Peyer's patch (tissue), 4 donors: ENCODE measurements at regions not wholly inside any gene's neighbourhood (a gene's known extent, or its start where the extent isn't known, plus 50 kb on each side); places are given as distances from the start of the nearest gene placed in this dataset.

ENCODE experiments used
- DNase-seq, 3 donors: peaks; one replicate each; pipeline ENCODE4 v3.0.0-alpha.2; 2017 to 2019
- H3K27ac ChIP-seq, 4 donors: fragments of 200-600 bp; sonication (generic); one replicate each; pipeline ENCODE4 v1.5.1; 2016 to 2019
- H3K27me3 ChIP-seq, 2 donors: fragments of 200-600 bp; sonication (generic); one replicate each; pipeline ENCODE4 v1.5.1; 2019
- H3K36me3 ChIP-seq, 3 donors: fragments of 200-600 bp; sonication (generic); one replicate each; pipeline ENCODE4 v1.5.1; 2016 to 2019
- H3K4me1 ChIP-seq, 4 donors: fragments of 200-600 bp; sonication (generic); one replicate each; pipeline ENCODE4 v1.5.1; 2016 to 2019
- H3K4me3 ChIP-seq, 4 donors: fragments of 200-600 bp; sonication (generic); 1 replicate in 3 of 4; 2 replicates in 1 of 4; pipeline ENCODE4 v1.5.1; 2016 to 2019; ENCODE audit warnings: mild to moderate bottlenecking in 1 of 4
- H3K9me3 ChIP-seq, 4 donors: fragments of 200-600 bp; sonication (generic); one replicate each; pipeline ENCODE4 v1.5.1; 2016 to 2019; ENCODE audit warnings: mild to moderate bottlenecking in 1 of 4
- POLR2A ChIP-seq, 2 donors: fragments of 450-650 bp; IDR thresholded peaks; one replicate each; pipeline ENCODE4 v1.5.1; 2017; ENCODE audit warnings: antibody characterized with exemption in 2 of 2, mild to moderate bottlenecking in 2 of 2, moderate library complexity in 2 of 2
- TF ChIP-seq, protein P1 (sequence below), 6 experiments: fragments of 450-650 bp in 4 of 6; fragments of 200-600 bp in 2 of 6; sonication (generic) in 1 of 6; IDR thresholded peaks; one replicate each; pipeline ENCODE4 v1.5.1; 2017 to 2019; ENCODE audit warnings: antibody characterized with exemption in 6 of 6, mild to moderate bottlenecking in 3 of 6, moderate library complexity in 1 of 6

DNA sequence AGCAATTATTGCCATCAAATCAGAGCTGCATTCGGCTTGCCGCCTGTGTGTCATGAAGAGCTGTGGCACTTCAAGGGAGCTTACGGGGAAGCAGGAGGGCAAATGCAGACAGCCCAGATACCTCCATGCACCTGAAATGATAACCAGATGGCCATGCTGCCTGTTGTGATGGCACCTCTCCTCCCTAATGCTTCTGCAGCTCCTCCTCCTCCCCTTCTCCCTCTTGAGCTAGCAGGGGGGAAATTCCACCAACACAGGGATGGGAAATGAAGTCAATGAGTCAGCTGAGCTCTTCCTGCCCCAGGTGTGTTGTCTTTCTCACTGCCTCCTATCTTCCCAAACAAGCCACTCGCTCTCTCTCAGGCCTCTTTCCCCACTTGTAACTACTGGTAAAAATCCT, 565.0 kb downstream of the BCOR start:
- no peak overlapping the region for H3K4me3 ChIP-seq
- H3K36me3 ChIP-seq, result no peaks in the 10 kb centered on the region
- TF ChIP-seq, protein P1, sequence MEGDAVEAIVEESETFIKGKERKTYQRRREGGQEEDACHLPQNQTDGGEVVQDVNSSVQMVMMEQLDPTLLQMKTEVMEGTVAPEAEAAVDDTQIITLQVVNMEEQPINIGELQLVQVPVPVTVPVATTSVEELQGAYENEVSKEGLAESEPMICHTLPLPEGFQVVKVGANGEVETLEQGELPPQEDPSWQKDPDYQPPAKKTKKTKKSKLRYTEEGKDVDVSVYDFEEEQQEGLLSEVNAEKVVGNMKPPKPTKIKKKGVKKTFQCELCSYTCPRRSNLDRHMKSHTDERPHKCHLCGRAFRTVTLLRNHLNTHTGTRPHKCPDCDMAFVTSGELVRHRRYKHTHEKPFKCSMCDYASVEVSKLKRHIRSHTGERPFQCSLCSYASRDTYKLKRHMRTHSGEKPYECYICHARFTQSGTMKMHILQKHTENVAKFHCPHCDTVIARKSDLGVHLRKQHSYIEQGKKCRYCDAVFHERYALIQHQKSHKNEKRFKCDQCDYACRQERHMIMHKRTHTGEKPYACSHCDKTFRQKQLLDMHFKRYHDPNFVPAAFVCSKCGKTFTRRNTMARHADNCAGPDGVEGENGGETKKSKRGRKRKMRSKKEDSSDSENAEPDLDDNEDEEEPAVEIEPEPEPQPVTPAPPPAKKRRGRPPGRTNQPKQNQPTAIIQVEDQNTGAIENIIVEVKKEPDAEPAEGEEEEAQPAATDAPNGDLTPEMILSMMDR (IDR thresholded peaks at IDR 0.05), result no peak
- no peak for TF ChIP-seq POLR2A (IDR thresholded peaks at IDR 0.05)
- H3K27ac ChIP-seq, result no peak overlapping the region
- H3K9me3 ChIP-seq, result peaks cover 0 to 2% (median 0%) of the 10 kb centered on the region in 4 donors
- H3K4me1 ChIP-seq, result no peaks in the 10 kb centered on the region
- no peak for DNase-seq
- H3K27me3 ChIP-seq, result no peaks in the 10 kb centered on the region

DNA sequence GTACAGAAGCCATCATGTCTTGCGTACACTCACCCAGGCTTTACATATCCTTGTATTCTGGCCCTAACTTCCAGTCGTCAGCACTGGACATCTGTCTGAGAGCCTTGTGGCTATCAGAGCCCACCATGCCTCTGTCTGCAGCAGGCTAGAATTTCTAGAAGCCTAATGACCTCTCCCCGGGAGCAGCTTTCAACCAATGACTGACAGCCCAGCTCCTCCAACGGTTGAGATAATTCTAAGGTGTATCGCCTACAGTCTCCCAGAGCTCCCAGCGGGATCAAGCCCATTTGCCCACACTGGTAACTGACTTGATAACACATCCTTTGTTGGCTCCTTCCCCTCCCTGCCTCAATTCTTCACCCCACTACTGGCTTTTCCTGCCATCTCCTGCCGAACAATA, 562.8 kb downstream of the BCOR start:
- Histone ChIP-seq H3K27ac (no peak overlapping the region), H3K4me1 (no peaks in the 10 kb centered on the region), H3K9me3 (peaks cover 0 to 2% (median 0%) of the 10 kb centered on the region in 4 donors), H3K27me3 (no peaks in the 10 kb centered on the region), H3K4me3 (no peak overlapping the region), H3K36me3 (no peaks in the 10 kb centered on the region)
- TF ChIP-seq, protein P1 (IDR thresholded peaks at IDR 0.05), result no peak
- no peak for TF ChIP-seq POLR2A (IDR thresholded peaks at IDR 0.05)
- no peak for DNase-seq

DNA sequence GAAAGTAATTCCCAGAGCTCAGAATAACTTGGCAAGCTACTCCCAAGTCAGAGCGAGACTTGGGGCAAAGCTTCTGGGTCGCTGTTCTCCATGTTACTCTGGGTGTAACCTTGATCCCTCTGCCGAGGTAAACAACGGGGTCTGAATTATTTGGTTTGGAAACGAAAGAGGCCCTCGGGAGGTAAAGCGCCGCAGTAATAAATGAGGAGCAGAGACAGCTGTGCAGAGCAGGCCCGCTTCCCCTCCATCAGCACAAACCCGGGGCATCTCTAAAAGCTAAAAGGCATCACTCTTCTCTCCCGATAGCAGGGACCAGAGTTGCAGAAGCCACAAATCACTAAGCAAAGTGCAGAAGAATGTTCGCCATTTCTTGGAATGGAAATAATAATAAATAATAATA, 561.5 kb downstream of the BCOR start:
- Histone ChIP-seq H3K27ac (no peak overlapping the region), H3K27me3 (no peaks in the 10 kb centered on the region), H3K4me3 (no peak overlapping the region), H3K9me3 (peaks cover 0 to 2% (median 0%) of the 10 kb centered on the region in 4 donors), H3K4me1 (no peaks in the 10 kb centered on the region), H3K36me3 (no peaks in the 10 kb centered on the region)
- TF ChIP-seq POLR2A (IDR thresholded peaks at IDR 0.05), result no peak
- TF ChIP-seq, protein P1 (IDR thresholded peaks at IDR 0.05), result no peak
- no peak for DNase-seq

DNA sequence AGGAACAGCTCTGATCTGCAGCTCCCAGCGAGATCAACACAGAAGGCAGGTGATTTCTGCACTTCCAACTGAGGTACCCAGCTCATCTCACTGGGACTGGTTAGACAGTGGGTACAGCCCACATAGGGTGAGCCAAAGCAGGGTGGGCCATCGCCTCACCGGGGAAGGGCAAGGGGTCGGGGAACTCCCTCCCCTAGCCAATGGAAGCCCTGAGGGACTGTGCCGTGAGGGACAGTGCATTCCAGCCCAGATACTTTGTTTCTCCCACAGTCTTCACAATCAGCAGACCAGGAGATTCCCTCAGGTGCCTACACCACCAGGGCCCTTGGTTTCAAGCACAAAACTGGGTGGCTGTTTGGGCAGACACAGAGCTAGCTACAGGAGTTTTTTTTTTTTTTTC, 555.9 kb downstream of the BCOR start:
- H3K4me1 ChIP-seq, result no peaks in the 10 kb centered on the region
- no peak overlapping the region for H3K27ac ChIP-seq
- no peak overlapping the region for H3K4me3 ChIP-seq
- no peaks in the 10 kb centered on the region for H3K27me3 ChIP-seq
- DNase-seq, result no peak
- no peak for TF ChIP-seq POLR2A (IDR thresholded peaks at IDR 0.05)
- TF ChIP-seq, protein P1 (IDR thresholded peaks at IDR 0.05), result no peak
- no peaks in the 10 kb centered on the region for H3K36me3 ChIP-seq
- no peaks in the 10 kb centered on the region for H3K9me3 ChIP-seq

DNA sequence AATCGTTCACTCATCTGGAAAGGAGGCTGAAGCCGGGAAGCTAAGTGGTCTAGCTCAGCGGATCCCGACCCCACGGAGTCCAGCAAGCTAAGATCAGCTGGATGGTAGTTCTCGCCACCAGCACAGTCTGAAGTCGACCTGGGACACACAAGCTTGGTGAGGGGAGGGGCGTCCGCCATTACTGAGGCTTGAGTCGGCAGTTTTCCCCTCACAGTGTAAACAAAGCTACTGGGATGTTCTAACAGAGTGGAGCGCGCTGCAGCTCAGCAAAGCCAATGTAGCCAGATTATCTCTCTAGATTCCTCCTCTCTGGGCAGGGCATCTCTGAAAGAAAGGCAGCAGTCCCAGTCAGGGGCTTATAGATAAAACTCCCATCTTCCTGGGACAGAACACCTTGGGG, 555.4 kb downstream of the BCOR start:
- Histone ChIP-seq H3K4me3 (no peak overlapping the region), H3K27ac (no peak overlapping the region), H3K9me3 (no peaks in the 10 kb centered on the region), H3K27me3 (no peaks in the 10 kb centered on the region), H3K4me1 (no peaks in the 10 kb centered on the region), H3K36me3 (no peaks in the 10 kb centered on the region)
- DNase-seq, result no peak
- TF ChIP-seq, protein P1 (IDR thresholded peaks at IDR 0.05), result no peak
- TF ChIP-seq POLR2A (IDR thresholded peaks at IDR 0.05), result no peak

DNA sequence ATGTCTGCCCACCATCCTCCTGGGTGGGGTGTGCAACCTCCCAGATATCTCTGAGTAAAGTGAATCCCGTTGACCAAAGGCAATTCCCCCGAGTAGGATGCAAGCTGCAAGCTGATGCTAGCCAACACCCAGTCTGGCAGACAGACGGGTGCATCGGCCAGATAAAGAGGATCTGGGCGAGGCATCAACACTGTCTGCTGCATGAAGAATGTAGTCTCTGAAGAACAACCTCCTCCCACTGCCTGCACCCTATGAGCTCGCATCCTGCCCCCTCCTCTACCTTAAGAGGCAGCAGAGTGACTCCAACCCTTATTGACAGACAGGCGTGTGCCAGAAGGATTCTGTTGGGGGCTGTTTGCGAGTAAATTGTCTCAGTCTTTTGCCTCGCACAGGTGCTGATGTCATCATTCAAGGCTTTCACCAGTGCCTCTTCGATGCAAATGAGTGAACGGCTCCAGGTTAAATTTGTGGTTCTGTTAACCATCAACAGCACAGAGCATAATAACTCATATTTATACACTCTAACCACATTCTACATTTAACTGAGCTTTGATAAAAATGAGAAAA, 546.9 kb downstream of the BCOR start:
- TF ChIP-seq POLR2A (IDR thresholded peaks at IDR 0.05), result no peak
- TF ChIP-seq, protein P1 (IDR thresholded peaks at IDR 0.05), result no peak
- Histone ChIP-seq H3K27me3 (no peaks in the 10 kb centered on the region), H3K4me1 (no peaks in the 10 kb centered on the region), H3K36me3 (no peaks in the 10 kb centered on the region), H3K9me3 (no peaks in the 10 kb centered on the region), H3K27ac (no peak overlapping the region), H3K4me3 (no peak overlapping the region)
- no peak for DNase-seq
